Naive B cell (primary cell): ENCODE measurements at regions not wholly inside any gene's neighbourhood (a gene's known extent, or its start where the extent isn't known, plus 50 kb on each side); places are given as distances from the start of the nearest gene placed in this dataset.

Source experiments
- ATAC-seq, 2 donors: fragments of 150-1000 bp; cut with Tn5 transposase; 2 replicates each; pipeline ENCODE4 v1.10.0; 2021; ENCODE audit warnings: low read depth in 2 of 2, mild to moderate bottlenecking in 2 of 2, moderate library complexity in 2 of 2
- DNase-seq: peaks from one replicate; pipeline ENCODE4 v3.0.0; 2022
- H3K27ac Mint-ChIP-seq, 6 donors: one replicate each; pipeline ENCODE4 v1.8.0; 2020 to 2022; ENCODE audit warnings: mild to moderate bottlenecking in 6 of 6, mixed read lengths in 6 of 6, moderate library complexity in 5 of 6, inconsistent platforms in 2 of 6
- H3K27me3 Mint-ChIP-seq, 3 donors: one replicate each; pipeline ENCODE4 v1.8.0; 2021 to 2022; ENCODE audit warnings: mixed read lengths in 3 of 3, mild to moderate bottlenecking in 1 of 3
- H3K36me3 Mint-ChIP-seq, 2 donors: one replicate each; pipeline ENCODE4 v1.8.0; 2020 to 2022; ENCODE audit warnings: mixed read lengths in 2 of 2, inconsistent platforms in 1 of 2, mild to moderate bottlenecking in 1 of 2
- H3K4me1 Mint-ChIP-seq, 3 donors: one replicate each; pipeline ENCODE4 v1.8.0; 2020 to 2022; ENCODE audit warnings: mixed read lengths in 3 of 3, inconsistent platforms in 1 of 3, mild to moderate bottlenecking in 1 of 3, moderate library complexity in 1 of 3
- H3K4me3 Mint-ChIP-seq, 8 donors: one replicate each; pipeline ENCODE4 v1.8.0; 2020 to 2022; ENCODE audit warnings: mild to moderate bottlenecking in 8 of 8, mixed read lengths in 8 of 8, moderate library complexity in 8 of 8, inconsistent platforms in 2 of 8
- H3K9me3 Mint-ChIP-seq, 7 donors: one replicate each; pipeline ENCODE4 v1.8.0; 2020 to 2022; ENCODE audit warnings: mixed read lengths in 7 of 7, mild to moderate bottlenecking in 5 of 7, inconsistent platforms in 2 of 7, moderate library complexity in 1 of 7

GRCh38 chr1:59034925-59035324 lies 251.1 kb upstream of the JUN start:
- H3K27me3 Mint-ChIP-seq = no peaks in the 10 kb centered on the region
- H3K4me3 Mint-ChIP-seq = no peak overlapping the region
- H3K4me1 Mint-ChIP-seq = peaks cover 0 to 4% (median 0%) of the 10 kb centered on the region in 3 donors
- no peak for ATAC-seq
- H3K9me3 Mint-ChIP-seq = no peaks in the 10 kb centered on the region
- H3K36me3 Mint-ChIP-seq = no peaks in the 10 kb centered on the region
- no peak for DNase-seq
- peak overlapping the region in 1 of 6 donors; percentile 39 for H3K27ac Mint-ChIP-seq

- Mint-ChIP-seq H3K4me3 (no peak overlapping the region), H3K36me3 (no peaks in the 10 kb centered on the region), H3K27me3 (no peaks in the 10 kb centered on the region), H3K4me1 (no peaks in the 10 kb centered on the region), H3K9me3 (no peaks in the 10 kb centered on the region), H3K27ac (no peak overlapping the region)
- no peak for ATAC-seq
- no peak for DNase-seq
Measured at GRCh38 chr1:59039551-59039950, 255.7 kb upstream of the JUN start.

DNA sequence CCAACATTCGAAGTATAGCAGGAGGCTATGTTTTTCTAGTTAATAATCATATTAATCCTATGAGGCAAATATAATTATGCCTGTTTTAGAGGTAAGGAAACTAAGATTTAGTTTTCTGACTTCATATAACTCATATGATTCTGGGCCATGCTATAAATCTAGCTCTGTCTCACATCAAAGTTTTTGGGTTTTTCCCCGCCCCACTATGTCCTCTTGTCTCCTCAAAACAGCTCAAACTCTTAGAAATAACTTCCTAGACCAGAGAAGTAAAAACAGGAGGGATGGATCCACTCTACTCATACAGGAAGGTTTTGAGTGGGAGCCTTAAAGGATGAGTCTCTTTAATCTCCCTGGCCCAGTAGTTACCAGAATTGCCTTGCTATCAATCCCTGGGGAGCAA lies 256.4 kb upstream of the FGGY start:
- Mint-ChIP-seq H3K9me3 (no peaks in the 10 kb centered on the region), H3K4me3 (no peak overlapping the region), H3K4me1 (peaks cover 6 to 8% (median 6%) of the 10 kb centered on the region in 3 donors), H3K27ac (peak overlapping the region in 1 of 6 donors; percentile 21), H3K36me3 (no peaks in the 10 kb centered on the region), H3K27me3 (no peaks in the 10 kb centered on the region)
- DNase-seq = no peak
- no peak for ATAC-seq

GRCh38 chr1:59041646-59042277 lies 255.1 kb upstream of the FGGY start:
- Mint-ChIP-seq H3K4me1 (peaks cover 18 to 20% (median 19%) of the 10 kb centered on the region in 3 donors), H3K36me3 (no peaks in the 10 kb centered on the region), H3K9me3 (no peaks in the 10 kb centered on the region), H3K4me3 (no peak overlapping the region), H3K27me3 (no peaks in the 10 kb centered on the region), H3K27ac (peak overlapping the region in 2 of 6 donors; percentile 2 to 63)
- DNase-seq (no peak), ATAC-seq (no peak)

- H3K4me1 Mint-ChIP-seq = peaks cover 29 to 31% (median 29%) of the 10 kb centered on the region in 3 donors
- no peak overlapping the region for H3K4me3 Mint-ChIP-seq
Measured at GRCh38 chr1:59043796-59044195, 253.1 kb upstream of the FGGY start.

DNA sequence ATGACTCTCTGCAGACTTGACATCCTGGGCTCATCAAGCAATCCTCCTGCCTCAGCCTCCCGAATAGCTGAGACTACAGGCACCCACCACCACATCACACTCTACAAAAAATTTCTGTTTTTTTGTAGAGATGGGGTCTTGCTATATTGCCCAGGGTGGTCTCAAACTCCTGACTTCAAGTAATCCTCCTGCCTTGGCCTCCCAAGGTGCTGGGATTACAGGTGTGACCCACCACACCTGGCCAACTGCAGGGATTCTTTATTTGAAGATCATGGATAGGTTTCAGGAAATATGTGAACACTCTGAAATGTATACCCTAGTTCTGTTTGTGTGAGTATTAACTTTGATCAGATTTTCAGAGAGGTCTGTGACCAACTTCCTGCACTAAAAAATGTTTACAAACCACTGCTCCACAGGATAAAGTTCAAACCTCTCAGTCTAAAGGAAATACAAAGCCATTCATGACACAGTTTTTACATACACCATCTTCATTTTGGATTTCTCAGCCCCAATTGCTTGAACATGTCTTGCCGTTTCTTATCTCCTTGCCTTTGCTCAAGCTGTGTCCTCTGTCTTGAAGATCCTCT lies 252.3 kb upstream of the FGGY start:
- DNase-seq = no peak
- Mint-ChIP-seq H3K4me1 (peaks cover 29 to 31% (median 29%) of the 10 kb centered on the region in 3 donors), H3K9me3 (no peaks in the 10 kb centered on the region), H3K27me3 (no peaks in the 10 kb centered on the region), H3K4me3 (no peak overlapping the region), H3K36me3 (no peaks in the 10 kb centered on the region), H3K27ac (no peak overlapping the region)
- ATAC-seq = no peak

More at GRCh38 chr1:59043796-59044195, 253.1 kb upstream of the FGGY start:
- no peak for ATAC-seq
- peak overlapping the region in 2 of 6 donors; percentile 5 to 78 for H3K27ac Mint-ChIP-seq
- no peaks in the 10 kb centered on the region for H3K27me3 Mint-ChIP-seq
- no peaks in the 10 kb centered on the region for H3K36me3 Mint-ChIP-seq
- DNase-seq = no peak
- H3K9me3 Mint-ChIP-seq = no peaks in the 10 kb centered on the region

- Mint-ChIP-seq H3K9me3 (no peaks in the 10 kb centered on the region), H3K27me3 (no peaks in the 10 kb centered on the region), H3K4me3 (no peak overlapping the region), H3K27ac (no peak overlapping the region), H3K4me1 (peaks cover 29 to 31% (median 29%) of the 10 kb centered on the region in 3 donors), H3K36me3 (no peaks in the 10 kb centered on the region)
- DNase-seq (no peak), ATAC-seq (no peak)
Measured at GRCh38 chr1:59045137-59045536, 251.8 kb upstream of the FGGY start.

DNA sequence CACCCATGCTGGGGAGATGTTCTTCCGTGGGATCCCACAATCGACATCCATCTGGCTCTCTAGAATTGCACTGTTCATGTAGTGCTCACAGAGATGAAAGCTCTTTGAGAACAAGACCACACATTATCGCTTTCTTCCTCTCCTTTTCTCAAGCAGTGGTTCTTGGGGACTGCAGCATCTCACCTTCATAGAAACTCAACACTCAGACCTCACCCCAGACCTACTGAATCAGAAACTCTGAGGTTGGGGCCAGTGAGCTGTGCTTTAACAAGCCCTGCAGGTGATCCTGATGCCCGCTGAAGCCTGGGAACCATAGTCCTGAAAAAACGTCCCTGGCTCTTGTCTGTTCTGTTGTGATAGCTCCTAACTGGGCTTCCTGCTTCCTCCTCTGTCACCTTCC lies 251.3 kb upstream of the FGGY start:
- H3K36me3 Mint-ChIP-seq = no peaks in the 10 kb centered on the region
- no peak overlapping the region for H3K4me3 Mint-ChIP-seq
- DNase-seq (no peak), ATAC-seq (no peak)
- no peaks in the 10 kb centered on the region for H3K27me3 Mint-ChIP-seq
- H3K27ac Mint-ChIP-seq = peak overlapping the region in 1 of 6 donors; percentile 57
- H3K9me3 Mint-ChIP-seq = no peaks in the 10 kb centered on the region
- peaks cover 29 to 31% (median 29%) of the 10 kb centered on the region in 3 donors for H3K4me1 Mint-ChIP-seq

GRCh38 chr1:59046134-59046533 lies 250.8 kb upstream of the FGGY start:
- Mint-ChIP-seq H3K36me3 (no peaks in the 10 kb centered on the region), H3K27me3 (no peaks in the 10 kb centered on the region), H3K27ac (peak overlapping the region in 3 of 6 donors; percentile 57 to 83 (median 81)), H3K4me1 (peaks cover 29 to 31% (median 29%) of the 10 kb centered on the region in 3 donors), H3K4me3 (peak overlapping the region in 1 of 8 donors; percentile 71), H3K9me3 (no peaks in the 10 kb centered on the region)
- ATAC-seq = no peak
- no peak for DNase-seq

DNA sequence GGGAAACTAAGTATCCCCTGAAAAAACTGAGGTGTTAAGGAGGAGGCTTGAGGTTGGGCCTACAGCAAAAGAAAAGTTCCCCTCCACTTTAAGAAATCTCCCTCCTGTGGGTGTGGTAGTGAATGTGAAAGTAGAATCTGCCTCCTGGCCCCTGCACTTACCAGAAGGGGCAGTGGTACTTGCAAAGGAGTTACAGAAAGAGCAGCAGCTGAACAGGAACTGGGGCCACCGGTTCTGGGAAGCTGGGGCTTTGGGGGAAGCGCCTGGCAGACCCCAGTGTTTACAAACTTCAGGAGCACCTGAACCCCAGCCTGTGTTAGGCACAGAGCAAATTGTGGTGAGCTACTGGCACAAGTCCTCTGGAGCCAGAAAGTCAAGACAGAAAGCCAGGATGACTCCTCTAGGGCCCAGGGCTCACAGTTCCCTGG lies 250.2 kb upstream of the FGGY start:
- Mint-ChIP-seq H3K9me3 (no peaks in the 10 kb centered on the region), H3K27ac (peak overlapping the region; percentile 53 to 93 (median 78)), H3K27me3 (no peaks in the 10 kb centered on the region), H3K4me3 (peak overlapping the region in 6 of 8 donors; percentile 37 to 80 (median 58)), H3K36me3 (no peaks in the 10 kb centered on the region), H3K4me1 (peaks cover 29 to 31% (median 29%) of the 10 kb centered on the region in 3 donors)
- ATAC-seq (peak; percentile 98), DNase-seq (peak; percentile 51)

DNA sequence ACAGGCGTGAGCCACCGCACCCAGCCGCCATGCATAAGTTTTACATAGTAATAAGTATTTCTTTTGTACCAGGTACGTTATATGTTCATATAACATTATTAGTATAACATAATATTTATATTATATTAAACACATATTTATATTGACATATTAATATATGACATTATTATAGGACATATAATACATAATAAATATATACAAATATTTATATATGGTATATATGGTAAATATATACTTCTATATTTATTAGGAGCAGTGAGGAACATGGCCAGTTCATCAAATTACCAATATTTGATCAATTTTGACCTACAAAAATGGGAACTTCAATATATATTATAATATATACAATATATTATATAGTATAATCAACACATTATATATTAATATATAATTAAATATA lies 245.9 kb upstream of the FGGY start:
- H3K9me3 Mint-ChIP-seq = peaks cover 0 to 5% (median 0%) of the 10 kb centered on the region in 7 donors
- no peak overlapping the region for H3K4me3 Mint-ChIP-seq
- no peaks in the 10 kb centered on the region for H3K27me3 Mint-ChIP-seq
- DNase-seq (no peak), ATAC-seq (no peak)
- H3K36me3 Mint-ChIP-seq = peaks cover 0 to 9% of the 10 kb centered on the region in 2 donors
- no peak overlapping the region for H3K27ac Mint-ChIP-seq
- peaks cover 16 to 20% (median 19%) of the 10 kb centered on the region in 3 donors for H3K4me1 Mint-ChIP-seq

DNA sequence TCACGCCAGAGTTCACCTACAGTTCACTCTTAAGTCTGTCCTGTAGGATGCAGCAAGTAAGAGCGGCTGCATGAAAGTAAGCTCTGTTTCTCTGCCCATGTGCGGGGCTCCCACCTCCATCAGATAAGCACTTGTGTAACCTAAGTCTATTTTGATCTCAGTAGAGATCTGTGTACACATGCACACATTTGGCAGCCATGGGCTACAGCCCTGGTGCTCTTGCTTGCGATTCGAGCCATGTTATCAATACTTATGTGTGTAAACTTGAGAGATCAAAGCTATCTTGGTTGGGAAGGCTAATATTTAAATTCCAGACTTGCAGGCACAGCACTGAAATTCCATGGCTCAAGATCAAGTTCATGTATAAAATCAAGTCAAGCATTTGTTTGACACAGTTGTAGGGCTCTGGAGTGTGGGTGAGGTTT lies 244.7 kb upstream of the FGGY start:
- DNase-seq (no peak), ATAC-seq (no peak)
- Mint-ChIP-seq H3K4me3 (no peak overlapping the region), H3K27ac (no peak overlapping the region), H3K36me3 (peaks cover 0 to 9% of the 10 kb centered on the region in 2 donors), H3K27me3 (no peaks in the 10 kb centered on the region), H3K9me3 (peaks cover 0 to 5% (median 0%) of the 10 kb centered on the region in 7 donors), H3K4me1 (peaks cover 5 to 11% (median 8%) of the 10 kb centered on the region in 3 donors)

DNA sequence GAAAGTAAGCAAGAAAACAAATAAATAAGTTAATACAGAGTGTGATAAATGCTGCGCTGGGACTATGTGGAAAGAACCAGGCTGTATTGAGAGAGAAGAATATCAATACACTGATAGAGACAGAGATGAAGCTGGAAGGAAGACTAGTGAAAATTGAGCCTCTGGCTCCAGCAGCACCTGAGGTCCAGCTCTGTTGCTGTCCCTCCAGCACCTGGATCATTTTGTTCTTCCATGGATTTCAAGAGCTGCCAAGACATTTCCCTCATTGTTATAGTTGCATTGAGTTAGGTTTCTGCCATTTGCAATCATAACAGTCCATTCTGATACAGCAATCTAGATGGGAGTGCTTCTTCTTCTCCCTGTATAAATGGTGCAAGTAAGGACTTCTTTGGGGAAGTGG lies 242.7 kb upstream of the FGGY start:
- no peak for DNase-seq
- H3K4me3 Mint-ChIP-seq = no peak overlapping the region
- no peak overlapping the region for H3K27ac Mint-ChIP-seq
- peaks cover 0 to 9% of the 10 kb centered on the region in 2 donors for H3K36me3 Mint-ChIP-seq
- no peaks in the 10 kb centered on the region for H3K27me3 Mint-ChIP-seq
- peaks cover 0 to 5% (median 0%) of the 10 kb centered on the region in 7 donors for H3K9me3 Mint-ChIP-seq
- ATAC-seq = no peak
- peaks cover 0 to 5% (median 0%) of the 10 kb centered on the region in 3 donors for H3K4me1 Mint-ChIP-seq
